A673 (cell line): ENCODE measurements at regions not wholly inside any gene's neighbourhood (a gene's known extent, or its start where the extent isn't known, plus 50 kb on each side); places are given as distances from the start of the nearest gene placed in this dataset.

Source experiments
- BruUV-seq: library from RNA; stranded (reverse); fragments of 400-500 nt; replicated peaks from 2 replicates; lab custom pipeline; 2021; lab: Mats Ljungman, UMichigan
- CTCF ChIA-PET: fragments of 300-600 bp; sonication (Branson Sonifier 250); formaldehyde crosslinking; loops from one replicate; lab custom pipeline; 2022; ENCODE audit warnings: antibody characterized with exemption; lab: Charles Lee
- POLR2A ChIA-PET: fragments of 300-600 bp; sonication (Branson Sonifier 250); formaldehyde crosslinking; loops from one replicate; lab custom pipeline; 2022; ENCODE audit warnings: antibody characterized with exemption; ENCODE audit not compliant: low non-redundant PET; lab: Charles Lee
- DNase-seq: peaks from one replicate; pipeline ENCODE4 v3.0.0-alpha.2; 2015; ENCODE audit warnings: low spot score
- H3K27ac ChIP-seq: fragments of 200-600 bp; sonication (generic); 2 replicates; pipeline ENCODE4 v1.5.1; 2016; ENCODE audit warnings: mixed run types, low read depth, mild to moderate bottlenecking, mixed read lengths, antibody characterized with exemption, low read length; ENCODE audit not compliant: poor library complexity, severe bottlenecking
- H3K27me3 ChIP-seq: fragments of 200-600 bp; sonication (generic); replicated peaks from 2 replicates; pipeline ENCODE4 v1.6.1; 2017; ENCODE audit warnings: mixed run types, low read depth, mild to moderate bottlenecking, mixed read lengths, antibody characterized with exemption, low read length; ENCODE audit not compliant: insufficient read depth, poor library complexity
- H3K36me3 ChIP-seq: fragments of 200-600 bp; sonication (generic); 2 replicates; pipeline ENCODE4 v1.6.1; 2016; ENCODE audit warnings: mixed run types, mild to moderate bottlenecking, mixed read lengths, antibody characterized with exemption, low read length; ENCODE audit not compliant: insufficient read depth, poor library complexity, severe bottlenecking
- H3K4me1 ChIP-seq: fragments of 200-600 bp; sonication (generic); 2 replicates; pipeline ENCODE4 v1.6.1; 2017; ENCODE audit warnings: mixed run types, mild to moderate bottlenecking, mixed read lengths, antibody characterized with exemption, low read length; ENCODE audit not compliant: insufficient read depth, poor library complexity, severe bottlenecking
- H3K4me3 ChIP-seq: fragments of 200-600 bp; sonication (generic); 2 replicates; pipeline ENCODE4 v1.5.1; 2016; ENCODE audit warnings: low read depth, mixed run types, mild to moderate bottlenecking, mixed read lengths, low read length; ENCODE audit not compliant: poor library complexity, severe bottlenecking
- H3K9me3 ChIP-seq: fragments of 200-600 bp; sonication (generic); 2 replicates; pipeline ENCODE4 v1.6.1; 2016; ENCODE audit warnings: mixed run types, low read depth, mild to moderate bottlenecking, mixed read lengths, antibody characterized with exemption, low read length; ENCODE audit not compliant: poor library complexity, severe bottlenecking
- CTCF ChIP-seq: fragments of 300-800, 200-600 bp; sonication (generic); conservative IDR thresholded peaks from 2 replicates; pipeline ENCODE4 v1.5.1; 2017; ENCODE audit warnings: low read depth, mild to moderate bottlenecking, antibody characterized with exemption, low read length, moderate library complexity, mixed read lengths
- EZH2 ChIP-seq: fragments of 200-600 bp; sonication (generic); IDR thresholded peaks from 2 replicates; pipeline ENCODE4 v1.6.1; 2017; ENCODE audit warnings: borderline replicate concordance, low read depth, mild to moderate bottlenecking, mixed read lengths, antibody characterized with exemption, low read length; ENCODE audit not compliant: poor library complexity, severe bottlenecking
- intact Hi-C: fragments of 100-400 bp; cut with micrococcal nuclease; formaldehyde crosslinking; loops from one replicate; pipeline ENCODE4 v1.10.0; 2022; ENCODE audit not compliant: unreplicated experiment

DNA sequence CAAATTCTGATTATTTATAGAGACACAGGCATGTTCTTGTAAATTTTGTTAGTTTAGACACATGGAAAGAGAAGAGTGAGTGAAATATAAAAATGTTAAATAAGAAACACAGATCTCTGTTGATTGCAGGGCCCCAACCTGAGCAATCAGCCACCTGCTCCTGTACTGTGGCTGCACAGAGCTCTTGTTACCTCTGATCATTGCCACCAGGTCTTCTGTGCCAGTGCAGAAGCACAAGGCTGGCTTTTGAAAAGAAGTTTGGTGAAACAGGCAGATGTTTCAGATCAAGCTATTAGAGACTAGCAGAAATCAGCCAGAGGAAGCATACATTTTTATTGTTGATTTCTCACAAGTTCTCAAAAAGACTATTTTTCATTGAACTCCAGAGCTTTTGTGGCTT, 434.1 kb upstream of the OR4E1 start:
- H3K9me3 ChIP-seq: no peaks in the 10 kb centered on the region
- no peaks in the 10 kb centered on the region for H3K36me3 ChIP-seq
- H3K27me3 ChIP-seq: no peaks in the 10 kb centered on the region
- no peak for TF ChIP-seq EZH2
- no peak for TF ChIP-seq CTCF
- no peak overlapping the region for H3K4me3 ChIP-seq
- no peak for DNase-seq
- intact Hi-C loops: no loop called here
- ChIA-PET POLR2A (no interaction called here), CTCF (no interaction called here)
- BruUV-seq: no TSS peak
- H3K4me1 ChIP-seq: no peaks in the 10 kb centered on the region
- H3K27ac ChIP-seq: no peak overlapping the region

- no peaks in the 10 kb centered on the region for H3K36me3 ChIP-seq
- H3K4me1 ChIP-seq: no peaks in the 10 kb centered on the region
- TF ChIP-seq EZH2: no peak
- 0 out of 2 replicates have a peak, but pooled peaks have one; percentile 20 for TF ChIP-seq CTCF
- no peaks in the 10 kb centered on the region for H3K27me3 ChIP-seq
- H3K9me3 ChIP-seq: no peaks in the 10 kb centered on the region
- H3K27ac ChIP-seq: no peak overlapping the region
- no TSS peak for BruUV-seq
- H3K4me3 ChIP-seq: no peak overlapping the region
- intact Hi-C loops: no loop called here
- no peak for DNase-seq
- POLR2A ChIA-PET: no interaction called here
- CTCF ChIA-PET: no interaction called here
Observed at GRCh38 chr14:22106700-22107697, 433.4 kb upstream of the OR4E1 start.

- no peak for TF ChIP-seq EZH2
- Histone ChIP-seq H3K9me3 (no peaks in the 10 kb centered on the region), H3K27ac (no peak overlapping the region), H3K27me3 (no peaks in the 10 kb centered on the region), H3K4me3 (no peak overlapping the region), H3K36me3 (no peaks in the 10 kb centered on the region), H3K4me1 (no peaks in the 10 kb centered on the region)
- ChIA-PET CTCF (no interaction called here), POLR2A (interaction anchor here (0.8 kb wide), 1 partner anchor 10 kb away, joined by 5 read pairs; no protein-coding TSS in a partner anchor)
- no peak for DNase-seq
- no TSS peak for BruUV-seq
- intact Hi-C loops: no loop called here
Observed at GRCh38 chr14:22105624-22106006, 432.0 kb upstream of the OR4E1 start.
